Thoracic aorta (tissue), 2 donors: ENCODE measurements at regions not wholly inside any gene's neighbourhood (a gene's known extent, or its start where the extent isn't known, plus 50 kb on each side); places are given as distances from the start of the nearest gene placed in this dataset.

ENCODE experiments used
- ATAC-seq: fragments of 150-250 bp; one replicate; pipeline ENCODE4 v1.8.0; 2017; ENCODE audit warnings: low read depth; ENCODE audit not compliant: insufficient number of reproducible peaks, low FRiP score
- DNase-seq: peaks from one replicate; pipeline ENCODE4 v3.0.0-alpha.2; 2020; ENCODE audit warnings: low spot score
- H3K27ac ChIP-seq, 2 donors: fragments of 200-600 bp; sonication (generic); 1 replicate in 1 of 2; 2 replicates in 1 of 2; pipeline ENCODE4 v1.5.1; 2016; ENCODE audit warnings: mild to moderate bottlenecking in 2 of 2, moderate library complexity in 2 of 2
- H3K27me3 ChIP-seq: fragments of 200-600 bp; sonication (generic); replicated peaks from 2 replicates; pipeline ENCODE4 v1.6.0; 2016; ENCODE audit warnings: mild to moderate bottlenecking; ENCODE audit not compliant: insufficient read depth
- H3K36me3 ChIP-seq: fragments of 200-600 bp; sonication (generic); one replicate; pipeline ENCODE4 v1.5.1; 2016
- H3K4me1 ChIP-seq, 2 donors: fragments of 200-600 bp; sonication (generic); 1 replicate in 1 of 2; 2 replicates in 1 of 2; pipeline versions ENCODE4 v1.5.1 to v1.6.0; 2016; ENCODE audit warnings: low read depth in 2 of 2, mild to moderate bottlenecking in 1 of 2; ENCODE audit not compliant: control insufficient read depth in 1 of 2
- H3K4me3 ChIP-seq: fragments of 200-600 bp; sonication (generic); 2 replicates; pipeline ENCODE4 v1.5.1; 2016; ENCODE audit warnings: mild to moderate bottlenecking
- H3K9me3 ChIP-seq: fragments of 200-600 bp; sonication (generic); 2 replicates; pipeline ENCODE4 v1.5.1; 2016
- TF ChIP-seq, protein P1 (sequence below): fragments of 200-600 bp; sonication (generic); IDR thresholded peaks from one replicate; pipeline ENCODE4 v1.5.1; 2019; ENCODE audit warnings: antibody characterized with exemption

DNA sequence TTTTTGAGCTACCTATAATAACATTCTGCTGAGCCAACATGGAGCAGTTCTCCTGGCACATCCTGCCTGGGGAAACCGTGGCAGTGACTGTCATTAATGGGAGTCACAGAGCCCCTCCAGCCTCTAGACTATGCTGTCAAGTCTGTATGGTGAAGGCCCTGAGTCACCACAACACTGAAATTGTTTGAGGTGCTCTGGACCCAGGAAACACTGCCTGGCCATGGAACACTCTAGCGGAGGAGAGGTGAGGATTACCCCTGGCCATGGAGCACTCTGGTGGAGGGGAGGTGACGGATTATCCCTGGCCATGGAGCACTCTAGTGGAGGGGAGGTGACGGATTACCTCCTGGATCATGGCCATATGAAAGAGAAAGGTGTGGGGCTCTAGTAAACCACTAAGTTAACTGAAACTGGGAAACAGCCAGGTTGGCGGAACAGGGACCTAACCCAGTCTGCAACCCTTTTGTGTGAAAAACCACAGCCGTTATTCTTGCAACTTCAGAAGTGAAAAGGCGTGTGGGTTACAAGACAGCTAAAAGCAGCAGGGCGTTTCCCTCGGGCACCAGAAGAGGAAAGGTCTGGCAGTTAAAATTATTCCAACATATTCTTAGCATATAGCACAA, 156.7 kb downstream of the KCNJ12 start:
- TF ChIP-seq, protein P1, sequence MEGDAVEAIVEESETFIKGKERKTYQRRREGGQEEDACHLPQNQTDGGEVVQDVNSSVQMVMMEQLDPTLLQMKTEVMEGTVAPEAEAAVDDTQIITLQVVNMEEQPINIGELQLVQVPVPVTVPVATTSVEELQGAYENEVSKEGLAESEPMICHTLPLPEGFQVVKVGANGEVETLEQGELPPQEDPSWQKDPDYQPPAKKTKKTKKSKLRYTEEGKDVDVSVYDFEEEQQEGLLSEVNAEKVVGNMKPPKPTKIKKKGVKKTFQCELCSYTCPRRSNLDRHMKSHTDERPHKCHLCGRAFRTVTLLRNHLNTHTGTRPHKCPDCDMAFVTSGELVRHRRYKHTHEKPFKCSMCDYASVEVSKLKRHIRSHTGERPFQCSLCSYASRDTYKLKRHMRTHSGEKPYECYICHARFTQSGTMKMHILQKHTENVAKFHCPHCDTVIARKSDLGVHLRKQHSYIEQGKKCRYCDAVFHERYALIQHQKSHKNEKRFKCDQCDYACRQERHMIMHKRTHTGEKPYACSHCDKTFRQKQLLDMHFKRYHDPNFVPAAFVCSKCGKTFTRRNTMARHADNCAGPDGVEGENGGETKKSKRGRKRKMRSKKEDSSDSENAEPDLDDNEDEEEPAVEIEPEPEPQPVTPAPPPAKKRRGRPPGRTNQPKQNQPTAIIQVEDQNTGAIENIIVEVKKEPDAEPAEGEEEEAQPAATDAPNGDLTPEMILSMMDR = no peak
- H3K9me3 ChIP-seq = peaks cover 9% of the 10 kb centered on the region
- DNase-seq (no peak), ATAC-seq (no peak)
- no peak overlapping the region for H3K4me3 ChIP-seq
- H3K27ac ChIP-seq = no peak overlapping the region
- H3K4me1 ChIP-seq = no peaks in the 10 kb centered on the region
- peaks cover 9% of the 10 kb centered on the region for H3K36me3 ChIP-seq
- H3K27me3 ChIP-seq = no peaks in the 10 kb centered on the region

DNA sequence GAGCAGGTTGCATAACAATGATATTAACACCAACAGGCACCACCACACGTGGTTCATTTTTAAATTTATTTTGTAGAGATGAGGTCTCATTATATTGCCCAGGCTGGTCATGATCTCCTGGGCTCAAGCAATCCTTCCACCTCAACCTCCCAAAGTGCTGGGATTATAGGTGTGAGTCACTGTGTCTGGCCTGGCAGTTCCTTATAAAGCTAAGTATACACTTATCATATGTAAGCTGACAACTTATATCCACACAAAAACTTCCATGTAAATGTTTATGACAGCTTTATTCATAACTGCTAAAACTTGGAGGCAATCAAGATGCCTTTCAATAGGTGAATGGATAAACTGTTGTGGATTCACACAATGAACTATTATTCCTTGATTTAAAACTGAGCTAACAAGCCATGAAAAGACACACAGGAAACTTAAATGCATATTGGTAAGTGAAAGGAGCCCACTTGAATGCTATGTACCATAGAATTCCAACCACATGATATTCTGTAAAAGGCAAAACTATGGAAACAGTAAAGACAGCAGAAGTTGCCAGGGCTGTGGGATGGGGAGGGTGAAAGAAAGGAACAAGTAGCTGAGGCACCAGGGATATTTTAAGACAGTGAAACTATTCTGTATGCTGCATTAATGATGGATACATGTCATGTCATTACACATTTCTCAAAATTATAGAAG, 156.5 kb upstream of the KCNJ18 start:
- H3K27me3 ChIP-seq = no peaks in the 10 kb centered on the region
- DNase-seq (no peak), ATAC-seq (no peak)
- H3K36me3 ChIP-seq = peaks cover 9% of the 10 kb centered on the region
- H3K27ac ChIP-seq = no peak overlapping the region
- TF ChIP-seq, protein P1 = no peak
- no peaks in the 10 kb centered on the region for H3K4me1 ChIP-seq
- peaks cover 9% of the 10 kb centered on the region for H3K9me3 ChIP-seq
- H3K4me3 ChIP-seq = no peak overlapping the region

DNA sequence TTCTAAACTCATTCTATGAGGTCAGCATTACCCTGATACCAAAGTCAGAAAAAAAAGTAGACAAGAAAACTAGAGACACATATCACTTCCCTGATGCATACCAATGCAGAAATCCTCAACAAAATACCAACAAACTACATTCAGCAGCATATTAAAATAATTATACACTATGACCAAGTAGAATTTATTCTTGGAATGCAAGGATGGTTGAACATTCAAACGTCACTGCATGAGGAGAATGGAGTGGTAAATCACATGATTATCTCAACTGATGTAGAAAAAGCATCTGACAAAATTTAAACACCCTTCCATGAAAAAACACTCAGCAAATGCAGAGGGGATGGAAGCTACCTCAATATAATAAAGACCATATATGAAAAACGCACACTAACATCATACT, 155.0 kb upstream of the KCNJ18 start:
- TF ChIP-seq, protein P1 = no peak

GRCh38 chr17:21538615-21539014, 153.7 kb upstream of the KCNJ18 start:
- H3K36me3 ChIP-seq = peaks cover 4% of the 10 kb centered on the region
- DNase-seq (no peak), ATAC-seq (no peak)
- H3K27me3 ChIP-seq = no peaks in the 10 kb centered on the region
- peaks cover 0 to 3% of the 10 kb centered on the region in 2 donors for H3K4me1 ChIP-seq
- H3K9me3 ChIP-seq = peaks cover 9% of the 10 kb centered on the region
- no peak overlapping the region for H3K4me3 ChIP-seq
- no peak overlapping the region for H3K27ac ChIP-seq
- TF ChIP-seq, protein P1 = no peak

More for the DNA sequence above, 155.0 kb upstream of the KCNJ18 start:
- Histone ChIP-seq H3K4me1 (no peaks in the 10 kb centered on the region), H3K9me3 (peaks cover 9% of the 10 kb centered on the region), H3K27ac (no peak overlapping the region), H3K36me3 (peaks cover 9% of the 10 kb centered on the region), H3K27me3 (no peaks in the 10 kb centered on the region), H3K4me3 (no peak overlapping the region)
- no peak for DNase-seq
- ATAC-seq = no peak

DNA sequence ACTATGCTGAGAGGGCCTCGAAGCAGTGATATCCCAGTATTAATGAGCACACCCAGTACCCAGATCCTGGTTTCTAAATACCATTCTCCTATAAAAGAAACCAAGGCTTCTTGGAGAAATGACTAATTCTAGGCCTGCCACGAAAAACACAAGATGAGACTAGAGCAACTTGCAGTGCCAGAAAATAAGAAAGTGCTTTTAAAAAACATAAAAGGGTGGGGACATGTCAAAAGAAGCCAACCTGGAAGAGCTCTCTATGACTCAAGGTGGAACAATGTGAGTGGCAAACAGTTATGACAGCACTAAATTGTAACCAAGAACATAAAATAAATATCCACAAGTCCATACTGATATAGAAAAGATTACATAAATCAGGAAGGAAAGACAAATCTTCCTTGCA, 153.2 kb upstream of the KCNJ18 start:
- no peak for ATAC-seq
- no peak overlapping the region for H3K27ac ChIP-seq
- DNase-seq = no peak
- H3K4me3 ChIP-seq = no peak overlapping the region
- H3K9me3 ChIP-seq = peaks cover 9% of the 10 kb centered on the region
- TF ChIP-seq, protein P1 = no peak
- peaks cover 0 to 3% of the 10 kb centered on the region in 2 donors for H3K4me1 ChIP-seq
- H3K36me3 ChIP-seq = peaks cover 3% of the 10 kb centered on the region
- H3K27me3 ChIP-seq = no peaks in the 10 kb centered on the region
